Testis (tissue), 2 donors: ENCODE measurements at regions not wholly inside any gene's neighbourhood (a gene's known extent, or its start where the extent isn't known, plus 50 kb on each side); places are given as distances from the start of the nearest gene placed in this dataset.

Source experiments
- CTCF ChIP-seq, 3 experiments: fragments of 450-650 bp in 2 of 3; fragments of 200-600 bp in 1 of 3; sonication (generic) in 1 of 3; IDR thresholded peaks; one replicate each; pipeline ENCODE4 v1.5.1; 2016 to 2019; ENCODE audit warnings: antibody characterized with exemption in 3 of 3, mild to moderate bottlenecking in 2 of 3, moderate library complexity in 1 of 3
- POLR2A ChIP-seq: fragments of 450-650 bp; IDR thresholded peaks from one replicate; pipeline ENCODE4 v1.6.1; 2017; ENCODE audit warnings: antibody characterized with exemption, mild to moderate bottlenecking, moderate library complexity

GRCh38 chr9:97802276-97802675 lies 50.8 kb upstream of the FOXE1 start:
- TF ChIP-seq CTCF (IDR thresholded peaks at IDR 0.05), result no peak
- TF ChIP-seq POLR2A, result no peak
